Right lobe of liver (tissue), 6 donors: ENCODE measurements at regions not wholly inside any gene's neighbourhood (a gene's known extent, or its start where the extent isn't known, plus 50 kb on each side); places are given as distances from the start of the nearest gene placed in this dataset.

ENCODE experiments used
- ATAC-seq, 4 donors: fragments of 200-7000 bp; cut with Tn5 transposase; one replicate each; pipeline ENCODE4 v1.9.1; 2020; ENCODE audit warnings: mild to moderate bottlenecking in 4 of 4, moderate library complexity in 4 of 4
- DNase-seq, 3 donors: peaks; one replicate each; pipeline ENCODE4 v3.0.0-alpha.2; 2020
- H3K27ac ChIP-seq, 3 donors: fragments of 200-600 bp; one replicate each; pipeline ENCODE4 v1.8.0; 2022
- H3K27me3 ChIP-seq, 2 donors: fragments of 200-600 bp; one replicate each; pipeline ENCODE4 v1.8.0; 2022
- H3K36me3 ChIP-seq, 4 donors: fragments of 200-600 bp; sonication (generic) in 1 of 4; one replicate each; pipeline versions ENCODE4 v1.5.1 to v1.8.0; 2017 to 2022; ENCODE audit warnings: control low read depth in 1 of 4
- H3K4me1 ChIP-seq, 4 donors: fragments of 200-600 bp; sonication (generic) in 1 of 4; one replicate each; pipeline versions ENCODE4 v1.5.1 to v1.8.0; 2017 to 2022; ENCODE audit warnings: control low read depth in 1 of 4
- H3K4me3 ChIP-seq, 3 donors: fragments of 200-600 bp; one replicate each; pipeline ENCODE4 v1.8.0; 2022
- H3K9me3 ChIP-seq, 4 donors: fragments of 200-600 bp; sonication (generic) in 1 of 4; one replicate each; pipeline versions ENCODE4 v1.5.1 to v1.8.0; 2017 to 2022; ENCODE audit warnings: control low read depth in 1 of 4
- CTCF ChIP-seq, 4 donors: fragments of 200-600 bp in 3 of 4; fragments of 450-650 bp in 1 of 4; IDR thresholded peaks; one replicate each; pipeline versions ENCODE4 v1.5.1 to v1.8.0; 2016 to 2022; ENCODE audit warnings: antibody characterized with exemption in 4 of 4, mild to moderate bottlenecking in 2 of 4
- POLR2A ChIP-seq: fragments of 450-650 bp; IDR thresholded peaks from one replicate; pipeline ENCODE4 v1.6.1; 2017; ENCODE audit warnings: antibody characterized with exemption, mild to moderate bottlenecking
- WGBS: methylation state at CpG from one replicate; pipeline ENCODE4 v1.1.6; 2018; ENCODE audit warnings: low coverage, low lambda C conversion rate; ENCODE audit not compliant: insufficient coverage; ENCODE audit errors: missing lambda C conversion rate; 5-methylcytosine and 5-hydroxymethylcytosine counted together
- intact Hi-C, 2 donors: fragments of 100-400 bp; cut with DNase I; formaldehyde crosslinking; loops; one replicate each; pipeline versions ENCODE4 v1.11.2 to v1.14.1; 2022
- donor health status: DM: no; HTN: yes; CAD: no.
- donor health status: DM: no; HTN: no; CAD: no.
- donor health status: DM: no; HTN: no; CAD: no.
- donor health status: DM: no; HTN: yes; CAD: no.
- donor health status: DM: no; HTN: yes; CAD: no.

DNA sequence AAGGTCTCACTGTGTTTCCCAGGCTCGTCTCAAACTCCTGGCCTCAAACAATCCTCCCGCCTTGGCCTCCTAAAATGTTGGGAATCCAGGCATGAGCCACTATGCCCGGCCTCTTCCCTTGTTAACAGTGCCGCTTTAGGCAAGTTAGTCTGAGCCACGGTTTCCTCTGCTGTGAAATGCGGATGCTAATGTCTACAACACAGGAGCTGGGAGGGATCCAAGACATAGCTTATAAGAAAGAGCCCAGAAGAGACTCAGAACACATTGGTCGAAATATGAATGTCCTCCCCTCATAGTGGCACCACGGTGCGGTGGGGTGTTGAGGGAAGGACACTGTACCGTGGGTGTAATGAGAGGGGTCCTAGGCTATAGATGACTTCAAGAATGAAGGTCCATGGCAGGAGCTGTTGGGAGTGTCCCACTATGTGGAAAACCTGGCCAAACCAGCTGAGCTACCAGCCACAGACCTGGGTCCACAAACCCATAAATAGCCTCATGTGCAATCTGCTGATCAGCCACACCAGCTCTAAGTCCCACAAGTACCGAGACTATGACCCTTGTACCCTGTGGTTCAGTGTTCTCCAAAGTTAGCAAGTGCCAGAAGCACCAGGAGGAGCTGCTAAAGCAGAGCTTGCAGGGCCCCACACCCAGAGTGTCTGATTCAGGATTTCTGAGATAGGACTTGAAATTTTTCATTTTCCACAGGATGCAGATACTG, 57.8 kb upstream of the ZFAND3 start:
- Histone ChIP-seq H3K4me1 (peaks cover 0 to 40% (median 11%) of the 10 kb centered on the region in 4 donors), H3K9me3 (no peaks in the 10 kb centered on the region), H3K27ac (peak overlapping the region in 2 of 3 donors; percentile 18 to 43), H3K27me3 (no peaks in the 10 kb centered on the region), H3K36me3 (no peaks in the 10 kb centered on the region), H3K4me3 (no peak overlapping the region)
- TF ChIP-seq POLR2A (no peak), CTCF (IDR thresholded peaks at IDR 0.05) (no peak)
- 87% methylated on average over 6 of the region's 11 CpGs for WGBS
- intact Hi-C loops = no loop called here
- ATAC-seq (peak; percentile 84 to 88 (median 86)), DNase-seq (peak in 2 of 3 donors; percentile 8 to 75)

GRCh38 chr6:37759221-37760144, 60.0 kb upstream of the ZFAND3 start:
- ATAC-seq = peak; percentile 47 to 59 (median 54)
- Histone ChIP-seq H3K9me3 (no peaks in the 10 kb centered on the region), H3K27ac (no peak overlapping the region), H3K4me3 (no peak overlapping the region), H3K36me3 (no peaks in the 10 kb centered on the region), H3K27me3 (no peaks in the 10 kb centered on the region), H3K4me1 (peaks cover 0 to 30% (median 6%) of the 10 kb centered on the region in 4 donors)
- TF ChIP-seq CTCF (IDR thresholded peaks at IDR 0.05) (no peak), POLR2A (no peak)
- intact Hi-C loops = no loop called here
- WGBS = 40% methylated on average over 6 of the region's 12 CpGs
- DNase-seq = peak in 1 of 3 donors; percentile 47

DNA sequence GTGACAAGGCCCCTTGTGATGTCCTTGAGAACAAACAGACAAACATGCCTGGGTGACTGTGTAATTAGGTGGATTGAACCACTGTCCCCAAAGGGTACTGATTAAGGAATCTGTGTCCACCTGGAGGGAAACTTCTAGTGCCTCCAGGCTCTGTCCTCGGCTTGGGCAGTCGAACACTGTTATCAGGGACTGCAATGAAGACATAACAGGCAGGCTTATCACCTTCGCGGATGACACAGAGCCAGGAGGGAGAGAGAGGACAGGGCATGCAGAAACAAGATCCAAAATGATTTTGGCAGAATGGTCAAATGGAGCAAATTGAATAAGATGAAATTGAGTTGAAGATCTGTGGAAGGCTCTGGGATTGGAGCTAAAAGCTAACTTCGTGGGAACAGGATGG, 60.9 kb upstream of the ZFAND3 start:
- no peaks in the 10 kb centered on the region for H3K27me3 ChIP-seq
- H3K27ac ChIP-seq = no peak overlapping the region
- DNase-seq (no peak), ATAC-seq (no peak)
- WGBS = 55% methylated on average over 4 of the region's 5 CpGs
- H3K4me3 ChIP-seq = no peak overlapping the region
- TF ChIP-seq CTCF (IDR thresholded peaks at IDR 0.05) (no peak), POLR2A (no peak)
- H3K4me1 ChIP-seq = peaks cover 0 to 26% (median 6%) of the 10 kb centered on the region in 4 donors
- H3K36me3 ChIP-seq = no peaks in the 10 kb centered on the region
- H3K9me3 ChIP-seq = no peaks in the 10 kb centered on the region
- intact Hi-C loops = no loop called here

DNA sequence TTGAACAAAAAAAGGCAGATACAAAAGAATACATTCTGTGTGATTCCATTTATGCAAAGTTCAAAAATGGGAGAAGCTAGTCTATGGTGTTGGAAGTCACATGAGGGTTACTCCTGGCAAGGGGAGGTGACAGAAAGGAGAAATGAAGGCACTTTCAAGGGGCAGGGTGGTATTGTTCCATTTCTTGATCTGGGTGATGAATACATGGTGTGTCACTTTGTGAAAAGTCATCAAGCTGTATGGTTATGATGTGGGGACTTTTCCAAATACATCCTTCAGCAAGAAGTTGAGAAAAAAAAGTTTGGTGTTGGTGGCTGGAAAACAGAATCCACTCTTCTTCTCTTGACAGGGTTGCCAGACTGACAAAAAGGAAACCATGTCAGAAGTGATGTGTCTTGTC, 60.6 kb upstream of the MDGA1 start:
- Histone ChIP-seq H3K36me3 (no peaks in the 10 kb centered on the region), H3K4me3 (no peak overlapping the region), H3K9me3 (no peaks in the 10 kb centered on the region), H3K27ac (no peak overlapping the region), H3K27me3 (no peaks in the 10 kb centered on the region), H3K4me1 (peaks cover 0 to 22% (median 6%) of the 10 kb centered on the region in 4 donors)
- no peak for DNase-seq
- intact Hi-C loops = no loop called here
- TF ChIP-seq POLR2A = no peak
- TF ChIP-seq CTCF (IDR thresholded peaks at IDR 0.05) = no peak
- no peak for ATAC-seq
